ENCODE measurements at regions not wholly inside any gene's neighbourhood (a gene's known extent, or its start where the extent isn't known, plus 50 kb on each side); places are given as distances from the start of the nearest gene placed in this dataset.
A peak's percentile ranks its signal among the peaks of the same experiment; 100 is the strongest.

GRCh38 chr13:82791035-82791434 lies 1091.2 kb downstream of the SLITRK1 start:
- DNase-seq (ENCODE audit: low read depth in 1 of 2, low spot score in 1 of 2), result no peak
- Histone ChIP-seq H3K27me3 (ENCODE audit: insufficient read depth, poor library complexity, severe bottlenecking) (no peaks in the 10 kb centered on the region), H3K27ac (replicated peaks) (no peak overlapping the region), H3K4me3 (replicated peaks; ENCODE audit: insufficient read depth, low read length) (no peak overlapping the region)
- TF ChIP-seq SPI1 (IDR thresholded peaks at IDR 0.05; ENCODE audit: borderline replicate concordance, low read depth) (no peak), POLR2AphosphoS5 (IDR thresholded peaks at IDR 0.05; ENCODE audit: low read depth) (no peak), CTCF (IDR thresholded peaks at IDR 0.05; ENCODE audit: insufficient read depth, low read length) (no peak), GABPA (IDR thresholded peaks at IDR 0.05; ENCODE audit: low read depth) (no peak), REST (IDR thresholded peaks at IDR 0.05; ENCODE audit: insufficient replicate concordance, low read depth) (no peak)

DNA sequence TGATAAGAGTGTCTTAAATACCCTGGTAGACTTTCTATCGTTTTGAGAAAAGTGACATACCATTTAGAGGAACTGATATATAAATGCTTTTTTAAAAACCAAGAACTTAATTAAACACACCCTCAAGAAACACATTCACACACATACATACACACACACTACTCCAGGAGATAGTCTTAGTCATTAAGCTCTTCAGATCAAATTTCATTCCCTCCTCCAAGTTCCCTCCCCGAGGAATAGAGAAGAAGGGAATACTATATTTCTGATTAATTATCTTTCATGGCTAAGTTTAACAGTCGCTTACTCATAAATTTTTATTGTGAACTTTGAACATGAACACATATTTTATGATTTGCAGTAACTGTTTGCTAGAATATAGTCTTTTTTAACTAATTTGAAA lies 1109.5 kb downstream of the SLITRK1 start:
- TF ChIP-seq REST (IDR thresholded peaks at IDR 0.05; ENCODE audit: insufficient replicate concordance, low read depth) (no peak), POLR2AphosphoS5 (IDR thresholded peaks at IDR 0.05; ENCODE audit: low read depth) (no peak), SPI1 (IDR thresholded peaks at IDR 0.05; ENCODE audit: borderline replicate concordance, low read depth) (no peak), CTCF (IDR thresholded peaks at IDR 0.05; ENCODE audit: insufficient read depth, low read length) (no peak), GABPA (IDR thresholded peaks at IDR 0.05; ENCODE audit: low read depth) (no peak)
- DNase-seq (ENCODE audit: low read depth in 1 of 2, low spot score in 1 of 2), result no peak
- Histone ChIP-seq H3K27ac (replicated peaks) (no peak overlapping the region), H3K4me3 (replicated peaks; ENCODE audit: insufficient read depth, low read length) (no peak overlapping the region), H3K27me3 (ENCODE audit: insufficient read depth, poor library complexity, severe bottlenecking) (no peaks in the 10 kb centered on the region)

DNA sequence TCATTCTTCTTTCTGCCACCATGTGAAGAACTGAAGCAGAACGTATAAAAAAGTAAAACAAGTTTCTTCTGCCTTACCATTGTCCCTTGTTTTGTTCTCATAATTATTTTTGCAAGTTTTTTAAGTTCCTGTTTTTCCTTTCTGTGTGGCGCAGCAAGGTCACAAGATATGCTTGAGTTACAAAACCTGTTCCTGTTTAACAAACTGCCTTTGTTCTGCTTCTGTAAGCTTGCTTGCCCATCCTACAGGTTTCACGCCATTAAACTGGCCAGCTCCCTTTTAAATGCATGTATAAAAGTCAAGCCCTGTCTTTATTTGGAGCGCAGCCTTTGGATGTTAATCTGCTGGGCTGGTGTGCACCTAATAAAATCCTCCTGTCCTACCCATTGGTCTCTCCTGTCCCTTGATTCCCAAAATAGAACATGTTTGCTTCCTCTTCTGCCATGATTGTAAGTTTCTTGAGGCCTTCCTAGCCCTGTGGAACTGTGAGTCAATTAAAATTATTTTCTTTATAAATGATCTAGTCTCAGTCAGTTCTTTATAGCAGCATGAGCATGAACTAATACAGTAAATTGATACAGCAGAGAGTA lies 1115.4 kb downstream of the SLITRK1 start:
- Histone ChIP-seq H3K27ac (replicated peaks) (peak overlapping the region; percentile 93), H3K4me3 (replicated peaks; ENCODE audit: insufficient read depth, low read length) (no peak overlapping the region), H3K27me3 (ENCODE audit: insufficient read depth, poor library complexity, severe bottlenecking) (no peaks in the 10 kb centered on the region)
- peak; percentile 74 for TF ChIP-seq SPI1 (IDR thresholded peaks at IDR 0.05; ENCODE audit: borderline replicate concordance, low read depth)
- no peak for TF ChIP-seq CTCF (IDR thresholded peaks at IDR 0.05; ENCODE audit: insufficient read depth, low read length)
- TF ChIP-seq GABPA (IDR thresholded peaks at IDR 0.05; ENCODE audit: low read depth), result no peak
- peak; percentile 36; the same call in 1 of the 2 replicates for TF ChIP-seq POLR2AphosphoS5 (IDR thresholded peaks at IDR 0.05; ENCODE audit: low read depth)
- no peak for TF ChIP-seq REST (IDR thresholded peaks at IDR 0.05; ENCODE audit: insufficient replicate concordance, low read depth)
- peak; percentile 15 to 88 for DNase-seq (ENCODE audit: low read depth in 1 of 2, low spot score in 1 of 2)

All from HL-60 (cell line).